ENCODE measurements at regions not wholly inside any gene's neighbourhood (a gene's known extent, or its start where the extent isn't known, plus 50 kb on each side); places are given as distances from the start of the nearest gene placed in this dataset.

DNA sequence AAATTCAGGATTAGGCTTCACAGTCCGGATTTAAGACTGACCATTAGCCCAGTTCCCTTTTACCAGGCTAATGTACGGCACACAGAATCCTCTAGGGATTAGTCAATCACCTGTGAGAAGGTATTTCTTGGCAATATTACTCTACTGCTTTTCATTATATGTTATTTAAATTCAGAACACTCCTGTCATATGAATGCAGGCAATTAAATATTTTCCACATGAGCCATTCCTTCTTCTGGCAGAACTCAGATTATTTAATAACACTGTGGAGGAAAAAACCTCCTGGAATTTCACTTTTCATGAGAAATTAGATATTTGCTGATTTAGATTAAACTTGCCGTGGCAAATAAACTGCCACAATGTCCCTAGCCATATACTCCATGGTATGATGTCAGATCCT lies 1357.5 kb upstream of the C9orf72 start:
- no peak overlapping the region for H3K4me3 ChIP-seq (ENCODE audit: extremely low read depth in 1 of 4, insufficient read depth in 2 of 4, low read depth in 3 of 4, low read length in 4 of 4)
- no peak overlapping the region for H2BK15ac ChIP-seq (ENCODE audit: low read length)
- H3K4me1 ChIP-seq (replicated peaks in 1 of 4; ENCODE audit: control insufficient read depth in 3 of 4, insufficient read depth in 4 of 4, low read length in 3 of 4) = peaks cover 0 to 16% (median 1%) of the 10 kb centered on the region in 4 experiments; a peak in 3 of 7 replicates
- ChIA-PET POLR2A (ENCODE audit: partially characterized antibody) (no interaction called here), CTCF (ENCODE audit: partially characterized antibody) (interaction anchor here (0.6 to 1.0 kb wide), 3 partner anchors 11 to 1441 kb away, joined by 3 read pairs; no protein-coding TSS in a partner anchor)
- no peak overlapping the region for H3K56ac ChIP-seq (replicated peaks; ENCODE audit: insufficient read length, low read depth, low read length)
- no peak overlapping the region for H4K5ac ChIP-seq (ENCODE audit: insufficient read length, low read depth, low read length)
- H4K20me1 ChIP-seq (replicated peaks in 1 of 2; ENCODE audit: control insufficient read depth in 1 of 2, insufficient read depth in 2 of 2, low read length in 2 of 2) = no peaks in the 10 kb centered on the region
- FAIRE-seq (no peak), DNase-seq (ENCODE audit: low read depth in 1 of 2, low spot score in 2 of 2) (no peak)
- H3K18ac ChIP-seq (ENCODE audit: extremely low read depth, low read length) = no peak overlapping the region
- no peak overlapping the region for H3K27ac ChIP-seq (ENCODE audit: low read depth, low read length)
- H3K9ac ChIP-seq (replicated peaks in 1 of 4; ENCODE audit: extremely low read depth in 1 of 4, low read depth in 3 of 4, low read length in 3 of 4) = no peak overlapping the region
- H2BK20ac ChIP-seq (ENCODE audit: low read length) = no peak overlapping the region
- H3K27me3 ChIP-seq (replicated peaks in 1 of 4; ENCODE audit: control insufficient read depth in 3 of 4, extremely low read depth in 1 of 4, insufficient read depth in 3 of 4, low read length in 3 of 4) = no peaks in the 10 kb centered on the region
- H3K14ac ChIP-seq (ENCODE audit: insufficient read length) = no peak overlapping the region
- H2AFZ ChIP-seq (ENCODE audit: low read length) = no peak overlapping the region
- no peaks in the 10 kb centered on the region for H3K79me2 ChIP-seq (ENCODE audit: control insufficient read depth in 1 of 2, insufficient read depth in 2 of 2, low read length in 2 of 2)
- no peak overlapping the region for H2BK12ac ChIP-seq (ENCODE audit: low read depth, low read length)
- no peaks in the 10 kb centered on the region for H3K23me2 ChIP-seq (ENCODE audit: low read depth, low read length)
- no peak overlapping the region for H2AK5ac ChIP-seq (ENCODE audit: low read depth, low read length)
- H3K79me1 ChIP-seq (ENCODE audit: low read depth, low read length) = no peaks in the 10 kb centered on the region
- no peaks in the 10 kb centered on the region for H3K9me3 ChIP-seq (ENCODE audit: insufficient read depth in 2 of 2, low read depth in 1 of 2, low read length in 1 of 2)
- no peak overlapping the region for H4K8ac ChIP-seq (ENCODE audit: extremely low read depth, insufficient read depth, low read length)
- no peak overlapping the region for H2BK5ac ChIP-seq (ENCODE audit: low read depth, low read length)
- WGBS, 2 experiments (ENCODE audit: extremely low coverage in 1 of 2, insufficient coverage in 1 of 2, insufficient read length in 1 of 2, insufficient replicate concordance in 2 of 2, low coverage in 1 of 2, low lambda C conversion rate in 2 of 2, missing lambda C conversion rate in 1 of 2) = 92% methylated on average over 3 of the region's 3 CpGs; no CpG with 5 or more reads in 1 of the 2 experiments
- H2BK120ac ChIP-seq (replicated peaks; ENCODE audit: low read depth, low read length) = no peak overlapping the region
- no peak overlapping the region for H3K4me2 ChIP-seq (ENCODE audit: insufficient read depth in 1 of 2, low read depth in 2 of 2, low read length in 2 of 2)
- H3K4ac ChIP-seq (replicated peaks; ENCODE audit: insufficient read length, low read depth, low read length) = no peak overlapping the region
- H3K36me3 ChIP-seq (ENCODE audit: control insufficient read depth in 2 of 4, insufficient read depth in 4 of 4, low read length in 3 of 4) = no peaks in the 10 kb centered on the region
- no peak overlapping the region for H4K91ac ChIP-seq (replicated peaks; ENCODE audit: insufficient read length, low read length)
- H3K23ac ChIP-seq (ENCODE audit: insufficient read length) = no peak overlapping the region
- TF ChIP-seq HDAC2 (IDR thresholded peaks at IDR 0.05; ENCODE audit: borderline replicate concordance in 1 of 2, low read depth in 2 of 2, low read length in 2 of 2) = no peak
- no peak for TF ChIP-seq ZNF274 (IDR thresholded peaks at IDR 0.05; ENCODE audit: borderline replicate concordance, extremely low read depth, low read length)
- no peak for TF ChIP-seq GABPA (IDR thresholded peaks at IDR 0.05; ENCODE audit: borderline replicate concordance, insufficient read depth, low read length)
- no peak for TF ChIP-seq SRF (IDR thresholded peaks at IDR 0.05; ENCODE audit: low read depth, low read length)
- TF ChIP-seq BACH1 (IDR thresholded peaks at IDR 0.05; ENCODE audit: low read length) = no peak
- TF ChIP-seq, protein P1, sequence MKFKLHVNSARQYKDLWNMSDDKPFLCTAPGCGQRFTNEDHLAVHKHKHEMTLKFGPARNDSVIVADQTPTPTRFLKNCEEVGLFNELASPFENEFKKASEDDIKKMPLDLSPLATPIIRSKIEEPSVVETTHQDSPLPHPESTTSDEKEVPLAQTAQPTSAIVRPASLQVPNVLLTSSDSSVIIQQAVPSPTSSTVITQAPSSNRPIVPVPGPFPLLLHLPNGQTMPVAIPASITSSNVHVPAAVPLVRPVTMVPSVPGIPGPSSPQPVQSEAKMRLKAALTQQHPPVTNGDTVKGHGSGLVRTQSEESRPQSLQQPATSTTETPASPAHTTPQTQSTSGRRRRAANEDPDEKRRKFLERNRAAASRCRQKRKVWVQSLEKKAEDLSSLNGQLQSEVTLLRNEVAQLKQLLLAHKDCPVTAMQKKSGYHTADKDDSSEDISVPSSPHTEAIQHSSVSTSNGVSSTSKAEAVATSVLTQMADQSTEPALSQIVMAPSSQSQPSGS (IDR thresholded peaks at IDR 0.05; ENCODE audit: low read length) = no peak
- TF ChIP-seq POLR2A (IDR thresholded peaks at IDR 0.05; ENCODE audit: control extremely low read depth in 1 of 2, low read depth in 2 of 2, low read length in 2 of 2) = no peak
- no peak for TF ChIP-seq RNF2 (IDR thresholded peaks at IDR 0.05; ENCODE audit: borderline replicate concordance, low read depth, low read length, missing control alignments, poor library complexity, severe bottlenecking)
- no peak for TF ChIP-seq KDM1A (IDR thresholded peaks at IDR 0.05; ENCODE audit: borderline replicate concordance, low read length)
- no peak for TF ChIP-seq TAF7 (optimal IDR thresholded peaks at IDR 0.05; ENCODE audit: borderline replicate concordance, low read depth, low read length)
- no peak for TF ChIP-seq CBX8 (IDR thresholded peaks at IDR 0.05; ENCODE audit: borderline replicate concordance, low read depth, low read length)
- TF ChIP-seq SIRT6 (IDR thresholded peaks at IDR 0.05; ENCODE audit: low read length) = no peak
- TF ChIP-seq YY1 (IDR thresholded peaks at IDR 0.05; ENCODE audit: low read depth, low read length) = no peak
